CD14-positive monocyte (primary cell): ENCODE measurements at regions not wholly inside any gene's neighbourhood (a gene's known extent, or its start where the extent isn't known, plus 50 kb on each side); places are given as distances from the start of the nearest gene placed in this dataset.
A peak's percentile ranks its signal among the peaks of the same experiment; 100 is the strongest.

Source experiments
- DNase-seq, 3 donors: peaks; one replicate each; pipeline ENCODE4 v3.0.0-alpha.2; 2011 to 2022
- H2AFZ ChIP-seq: 2 replicates; pipeline ENCODE4 v1.6.0; 2012; ENCODE audit warnings: mild to moderate bottlenecking, low read depth, low read length, inconsistent platforms; ENCODE audit not compliant: insufficient read depth, poor library complexity, severe bottlenecking
- H3K27ac ChIP-seq, 2 donors: 1 replicate in 1 of 2; 2 replicates in 1 of 2; pipeline ENCODE4 v1.5.1; 2012 to 2013; ENCODE audit warnings: low read length in 2 of 2, control low read depth in 1 of 2, inconsistent platforms in 1 of 2, low read depth in 1 of 2, mild to moderate bottlenecking in 1 of 2
- H3K27me3 ChIP-seq, 2 donors: one replicate each; pipeline versions ENCODE4 v1.6.0 to v1.6.1; 2011 to 2013; ENCODE audit warnings: low read length in 2 of 2; ENCODE audit not compliant: control insufficient read depth in 2 of 2, insufficient read depth in 2 of 2
- H3K36me3 ChIP-seq, 2 donors: replicated peaks in 1 of 2; 1 replicate in 1 of 2; 2 replicates in 1 of 2; pipeline versions ENCODE4 v1.5.1 to v1.6.1; 2012 to 2013; ENCODE audit warnings: low read length in 2 of 2, control low read depth in 1 of 2, inconsistent platforms in 1 of 2, mild to moderate bottlenecking in 1 of 2; ENCODE audit not compliant: insufficient read depth in 2 of 2, control insufficient read depth in 1 of 2
- H3K4me1 ChIP-seq, 2 donors: 1 replicate in 1 of 2; 2 replicates in 1 of 2; pipeline versions ENCODE4 v1.5.1 to v1.6.1; 2012 to 2013; ENCODE audit warnings: low read length in 2 of 2, control low read depth in 1 of 2, inconsistent platforms in 1 of 2, mild to moderate bottlenecking in 1 of 2, moderate library complexity in 1 of 2; ENCODE audit not compliant: insufficient read depth in 2 of 2, control insufficient read depth in 1 of 2
- H3K4me2 ChIP-seq: replicated peaks from 2 replicates; pipeline ENCODE3; 2012; ENCODE audit warnings: low read length, moderate library complexity, mild to moderate bottlenecking; ENCODE audit not compliant: poor library complexity, severe bottlenecking; ENCODE audit errors: extremely low read depth
- H3K4me3 ChIP-seq, 3 experiments: fragments of 200-600 bp in 1 of 3; sonication (generic) in 1 of 3; replicated peaks in 1 of 3; 1 replicate in 2 of 3; 2 replicates in 1 of 3; pipeline ENCODE4 v1.5.1; 2011 to 2013; ENCODE audit warnings: low read length in 3 of 3, mild to moderate bottlenecking in 3 of 3, control low read depth in 2 of 3, low read depth in 2 of 3, inconsistent platforms in 1 of 3, moderate library complexity in 1 of 3
- H3K79me2 ChIP-seq: 2 replicates; pipeline ENCODE4 v1.6.0; 2012; ENCODE audit warnings: mild to moderate bottlenecking, control low read depth, inconsistent platforms, low read length, moderate library complexity; ENCODE audit not compliant: insufficient read depth
- H3K9ac ChIP-seq: 2 replicates; pipeline ENCODE4 v1.6.0; 2017; ENCODE audit warnings: low read length, mild to moderate bottlenecking; ENCODE audit not compliant: insufficient read depth, poor library complexity, severe bottlenecking
- H3K9me3 ChIP-seq, 2 donors: replicated peaks in 1 of 2; 1 replicate in 1 of 2; 2 replicates in 1 of 2; pipeline versions ENCODE4 v1.5.1 to v1.6.1; 2012 to 2013; ENCODE audit warnings: low read length in 2 of 2, control low read depth in 1 of 2; ENCODE audit not compliant: control insufficient read depth in 1 of 2, insufficient read depth in 1 of 2
- H4K20me1 ChIP-seq: 2 replicates; pipeline ENCODE4 v1.6.0; 2012; ENCODE audit warnings: mild to moderate bottlenecking, low read length, control low read depth, moderate library complexity; ENCODE audit not compliant: insufficient read depth
- H3K27ac Mint-ChIP-seq, 7 donors: one replicate each; pipeline ENCODE4 v1.8.0; 2020; ENCODE audit warnings: mild to moderate bottlenecking in 7 of 7, mixed read lengths in 7 of 7, moderate library complexity in 6 of 7, inconsistent platforms in 2 of 7
- H3K27me3 Mint-ChIP-seq, 3 donors: one replicate each; pipeline ENCODE4 v1.8.0; 2021 to 2022; ENCODE audit warnings: low read depth in 3 of 3, mild to moderate bottlenecking in 3 of 3, mixed read lengths in 3 of 3, moderate library complexity in 3 of 3, inconsistent platforms in 1 of 3
- H3K36me3 Mint-ChIP-seq, 2 donors: one replicate each; pipeline ENCODE4 v1.8.0; 2020; ENCODE audit warnings: mixed read lengths in 2 of 2, inconsistent platforms in 1 of 2, mild to moderate bottlenecking in 1 of 2
- H3K4me1 Mint-ChIP-seq: one replicate; pipeline ENCODE4 v1.8.0; 2020; ENCODE audit warnings: mild to moderate bottlenecking, mixed read lengths
- H3K4me3 Mint-ChIP-seq, 2 donors: one replicate each; pipeline ENCODE4 v1.8.0; 2020; ENCODE audit warnings: mild to moderate bottlenecking in 2 of 2, mixed read lengths in 2 of 2, moderate library complexity in 1 of 2
- H3K9me3 Mint-ChIP-seq, 7 donors: one replicate each; pipeline ENCODE4 v1.8.0; 2020 to 2022; ENCODE audit warnings: mixed read lengths in 7 of 7, mild to moderate bottlenecking in 6 of 7, moderate library complexity in 6 of 7, inconsistent platforms in 2 of 7
- WGBS: methylation state at CpG from one replicate; pipeline ENCODE4 v1.1.5; 2013; ENCODE audit warnings: missing lambda C conversion rate; ENCODE audit not compliant: insufficient coverage; 5-methylcytosine and 5-hydroxymethylcytosine counted together
- intact Hi-C, 2 donors: fragments of 100-400 bp; cut with micrococcal nuclease; formaldehyde crosslinking; loops; one replicate each; pipeline versions ENCODE4 v1.15.0 to v1.15.1; 2023
- TF ChIP-seq, protein P1 (sequence below): fragments of 200-600 bp; IDR thresholded peaks from one replicate; pipeline ENCODE4 v1.8.0; 2022; ENCODE audit warnings: antibody characterized with exemption, mild to moderate bottlenecking

DNA sequence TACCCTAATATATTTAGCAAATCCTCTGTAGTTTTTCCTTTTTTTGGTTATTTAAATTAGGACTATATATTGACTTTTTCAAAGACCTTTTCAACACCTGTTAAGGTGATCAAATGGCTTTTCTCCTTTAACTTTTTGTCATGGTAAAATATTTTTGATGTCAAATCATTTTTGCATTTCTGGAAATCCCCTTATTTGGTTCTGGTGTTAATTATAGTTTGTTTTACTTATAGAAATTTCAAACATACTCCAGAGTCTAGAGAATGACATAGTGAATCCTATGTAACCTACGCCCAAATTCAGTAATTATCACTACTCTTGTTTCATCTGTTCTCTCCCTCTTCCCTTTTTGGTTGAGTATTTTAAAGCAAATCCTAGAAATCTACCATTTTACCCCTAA lies 121.3 kb upstream of the TBL1XR1 start:
- no peaks in the 10 kb centered on the region for H3K36me3 ChIP-seq
- H4K20me1 ChIP-seq, result no peaks in the 10 kb centered on the region
- DNase-seq, result no peak
- no peaks in the 10 kb centered on the region for H3K79me2 ChIP-seq
- no peak overlapping the region for H3K4me2 ChIP-seq
- no peak overlapping the region for H3K4me3 ChIP-seq
- H3K27ac ChIP-seq, result no peak overlapping the region
- Mint-ChIP-seq H3K36me3 (no peaks in the 10 kb centered on the region), H3K9me3 (peaks cover 0 to 8% (median 3%) of the 10 kb centered on the region in 7 donors), H3K27me3 (no peaks in the 10 kb centered on the region), H3K4me1 (peaks cover 31% of the 10 kb centered on the region), H3K27ac (no peak overlapping the region), H3K4me3 (no peak overlapping the region)
- no peaks in the 10 kb centered on the region for H3K9me3 ChIP-seq
- H2AFZ ChIP-seq, result no peak overlapping the region
- H3K4me1 ChIP-seq, result peaks cover 22 to 25% of the 10 kb centered on the region in 2 donors
- no CpG with 5 or more reads among the region's 1 CpG for WGBS
- intact Hi-C loops, result no loop called here
- no peaks in the 10 kb centered on the region for H3K27me3 ChIP-seq
- TF ChIP-seq, protein P1, sequence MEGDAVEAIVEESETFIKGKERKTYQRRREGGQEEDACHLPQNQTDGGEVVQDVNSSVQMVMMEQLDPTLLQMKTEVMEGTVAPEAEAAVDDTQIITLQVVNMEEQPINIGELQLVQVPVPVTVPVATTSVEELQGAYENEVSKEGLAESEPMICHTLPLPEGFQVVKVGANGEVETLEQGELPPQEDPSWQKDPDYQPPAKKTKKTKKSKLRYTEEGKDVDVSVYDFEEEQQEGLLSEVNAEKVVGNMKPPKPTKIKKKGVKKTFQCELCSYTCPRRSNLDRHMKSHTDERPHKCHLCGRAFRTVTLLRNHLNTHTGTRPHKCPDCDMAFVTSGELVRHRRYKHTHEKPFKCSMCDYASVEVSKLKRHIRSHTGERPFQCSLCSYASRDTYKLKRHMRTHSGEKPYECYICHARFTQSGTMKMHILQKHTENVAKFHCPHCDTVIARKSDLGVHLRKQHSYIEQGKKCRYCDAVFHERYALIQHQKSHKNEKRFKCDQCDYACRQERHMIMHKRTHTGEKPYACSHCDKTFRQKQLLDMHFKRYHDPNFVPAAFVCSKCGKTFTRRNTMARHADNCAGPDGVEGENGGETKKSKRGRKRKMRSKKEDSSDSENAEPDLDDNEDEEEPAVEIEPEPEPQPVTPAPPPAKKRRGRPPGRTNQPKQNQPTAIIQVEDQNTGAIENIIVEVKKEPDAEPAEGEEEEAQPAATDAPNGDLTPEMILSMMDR, result no peak
- no peak overlapping the region for H3K9ac ChIP-seq

DNA sequence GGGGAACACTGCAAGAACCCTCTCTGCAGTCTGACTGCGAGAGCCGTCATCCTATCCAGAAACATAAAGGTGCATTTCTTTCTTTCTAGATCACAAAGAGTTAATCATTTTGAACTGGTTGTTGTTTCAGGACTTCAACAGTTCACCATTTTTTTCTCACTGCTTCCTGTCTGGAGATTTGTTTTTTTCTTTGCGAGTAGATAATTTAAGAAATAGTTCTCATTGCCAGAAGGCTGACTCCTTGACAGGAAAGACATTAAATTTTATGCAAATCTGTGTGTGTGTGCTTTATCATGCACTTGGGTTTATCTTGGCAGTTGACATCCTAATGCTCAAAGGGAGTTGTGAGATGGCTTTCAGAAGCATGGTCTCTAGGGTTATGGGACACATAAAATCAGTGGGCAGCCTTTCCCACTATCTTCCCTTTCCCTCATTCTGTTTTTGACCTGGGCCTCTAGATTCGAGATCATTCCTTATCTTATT lies 123.5 kb upstream of the TBL1XR1 start:
- WGBS, result no CpG with 5 or more reads among the region's 4 CpGs
- DNase-seq, result no peak
- intact Hi-C loops, result no loop called here
- Histone ChIP-seq H3K27me3 (no peaks in the 10 kb centered on the region), H3K79me2 (no peaks in the 10 kb centered on the region), H4K20me1 (no peaks in the 10 kb centered on the region), H3K9me3 (no peaks in the 10 kb centered on the region), H2AFZ (peak overlapping the region; percentile 4), H3K27ac (no peak overlapping the region), H3K4me1 (peaks cover 39 to 47% of the 10 kb centered on the region in 2 donors), H3K4me3 (no peak overlapping the region), H3K9ac (no peak overlapping the region), H3K36me3 (no peaks in the 10 kb centered on the region), H3K4me2 (no peak overlapping the region)
- peaks cover 0 to 5% (median 3%) of the 10 kb centered on the region in 7 donors for H3K9me3 Mint-ChIP-seq
- H3K36me3 Mint-ChIP-seq, result no peaks in the 10 kb centered on the region
- no peaks in the 10 kb centered on the region for H3K27me3 Mint-ChIP-seq
- TF ChIP-seq, protein P1, result no peak
- no peak overlapping the region for H3K4me3 Mint-ChIP-seq
- H3K27ac Mint-ChIP-seq, result no peak overlapping the region
- H3K4me1 Mint-ChIP-seq, result peaks cover 48% of the 10 kb centered on the region
